NCI-H146 treated with DMSO at 0.1 percent for 48 hours (cell line): ENCODE measurements at regions not wholly inside any gene's neighbourhood (a gene's known extent, or its start where the extent isn't known, plus 50 kb on each side); places are given as distances from the start of the nearest gene placed in this dataset.

Experiments used
- DNase-seq: peaks from one replicate; lab custom pipeline; 2025; ENCODE audit not compliant: unreplicated experiment; lab: John Stamatoyannopoulos, UW

DNA sequence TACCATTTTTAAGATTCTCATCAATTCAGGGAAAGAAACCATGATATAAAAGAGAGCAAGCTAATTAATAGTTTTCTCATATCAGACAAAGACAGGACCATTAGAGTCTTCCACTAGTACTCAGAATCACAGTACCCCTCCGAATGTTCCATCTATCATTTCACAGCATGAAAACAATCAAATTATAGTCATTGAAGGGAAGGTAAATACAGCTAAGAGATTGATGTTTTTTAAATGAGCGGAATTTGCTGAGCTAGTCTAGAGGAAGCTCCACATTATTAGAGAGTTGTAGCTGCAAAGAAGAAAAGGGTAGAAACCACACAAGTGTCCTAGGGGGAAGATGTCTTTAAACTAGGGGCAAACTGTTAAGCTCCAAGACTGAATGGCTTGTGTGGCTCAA is 808.9 kb downstream of the CDH11 start:
- peak; percentile 10 for DNase-seq

DNA sequence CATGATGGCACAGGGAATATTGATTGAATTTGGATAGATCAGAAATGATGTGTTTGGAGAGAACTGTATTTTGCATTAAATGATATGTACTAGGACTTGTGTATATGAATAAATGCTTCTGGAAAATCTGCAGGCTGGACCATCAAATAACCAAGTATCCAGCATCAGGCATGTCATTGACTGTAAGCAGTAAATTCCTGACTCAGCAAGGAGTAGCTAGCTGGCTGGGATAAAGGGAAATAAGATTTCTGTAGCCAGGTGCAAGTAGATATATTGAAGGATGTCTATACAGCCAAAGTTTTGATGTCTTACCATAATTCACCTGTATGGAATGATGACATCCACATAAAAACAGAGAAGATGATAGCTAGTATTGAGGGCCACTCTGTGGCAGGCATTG is 809.6 kb downstream of the CDH11 start:
- no peak for DNase-seq

- DNase-seq = no peak
Observed at GRCh38 chr16:64311241-64311640, 810.6 kb downstream of the CDH11 start.

- DNase-seq = no peak
Observed at GRCh38 chr16:64309398-64310110, 812.3 kb downstream of the CDH11 start.

GRCh38 chr16:64308721-64309120 is 813.1 kb downstream of the CDH11 start:
- DNase-seq = no peak

DNA sequence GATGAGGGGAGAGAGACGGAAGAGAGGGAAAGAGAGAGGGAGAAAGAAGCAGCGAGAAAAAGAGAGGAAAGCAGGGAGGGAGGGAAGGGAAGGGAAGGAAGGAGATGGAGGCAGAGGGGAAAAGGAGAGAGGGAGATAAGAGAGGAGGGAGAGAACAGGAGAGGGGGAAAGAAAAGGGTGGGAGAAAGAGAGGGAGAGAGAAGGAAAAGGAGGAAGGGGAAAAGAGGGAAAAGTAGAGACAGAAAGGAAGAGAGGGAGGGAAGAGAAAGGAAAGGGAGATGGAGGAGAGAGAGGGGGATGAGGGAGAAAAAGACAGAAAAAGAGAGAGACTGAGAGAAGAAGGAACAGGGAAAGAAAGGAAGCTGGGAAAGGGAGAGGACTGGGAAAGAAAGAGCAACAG is 814.4 kb downstream of the CDH11 start:
- DNase-seq = no peak

- DNase-seq = no peak
Observed at GRCh38 chr16:64305663-64306062, 816.2 kb downstream of the CDH11 start.

- DNase-seq = no peak
Observed at GRCh38 chr16:64304951-64305350, 816.9 kb downstream of the CDH11 start.

DNA sequence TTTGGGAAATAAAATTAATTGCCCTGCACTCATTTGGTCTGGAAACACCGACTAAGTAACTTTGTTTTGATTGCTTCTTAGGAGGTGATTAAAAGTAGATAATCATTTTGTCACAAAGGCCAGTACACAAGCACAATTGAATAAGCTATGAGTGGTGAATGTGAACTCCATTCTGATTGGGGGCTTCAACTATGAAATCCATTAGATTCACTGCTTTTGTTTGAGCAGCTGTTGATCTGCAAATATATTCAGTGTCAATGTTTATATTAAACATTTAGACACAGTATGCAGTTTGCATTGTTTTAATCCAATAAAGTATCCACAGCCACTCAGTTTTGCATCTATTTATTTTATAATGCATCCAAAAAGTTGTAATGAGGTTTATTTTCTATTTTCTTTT is 817.5 kb downstream of the CDH11 start:
- DNase-seq = peak; percentile 2

GRCh38 chr16:64297863-64298600 is 823.8 kb downstream of the CDH11 start:
- DNase-seq = no peak

DNA sequence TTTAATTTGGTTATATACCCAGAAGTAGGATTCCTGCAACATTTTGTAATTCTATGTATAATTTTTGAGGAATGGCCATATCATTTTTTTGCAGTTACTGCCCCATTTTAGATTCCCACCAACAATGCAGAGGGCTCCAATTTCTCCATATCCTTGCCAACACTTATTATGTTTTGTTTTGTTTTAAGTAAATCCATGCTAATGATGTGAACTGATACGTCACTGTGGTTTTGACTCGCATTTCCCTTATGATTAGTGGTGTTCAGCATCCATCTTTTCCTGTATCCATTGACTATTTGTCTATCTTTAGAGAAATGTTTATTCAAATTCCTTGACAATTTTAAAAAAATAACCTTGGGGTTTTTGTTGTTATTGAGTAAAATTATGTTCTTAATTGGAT is 826.4 kb downstream of the CDH11 start:
- DNase-seq = no peak

DNA sequence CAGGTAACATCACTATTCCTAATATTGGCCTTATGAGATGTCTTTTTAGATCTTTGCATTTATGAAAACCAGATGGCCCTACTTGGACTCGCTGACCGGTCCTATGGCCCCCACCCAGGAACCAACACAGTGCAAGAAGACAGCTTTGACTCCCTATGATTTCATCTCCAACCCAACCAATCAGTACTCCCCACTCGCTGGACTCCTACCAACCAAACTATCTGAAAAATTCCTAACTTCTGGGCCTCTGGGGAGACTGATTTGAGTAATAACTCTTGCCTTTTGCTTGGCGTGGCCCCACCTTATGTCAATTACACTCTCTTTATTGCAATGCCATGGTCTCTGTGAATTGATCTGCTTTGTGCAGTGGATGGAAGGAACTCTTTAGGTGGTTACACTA is 828.9 kb downstream of the CDH11 start:
- no peak for DNase-seq

GRCh38 chr16:64292161-64292560 is 829.7 kb downstream of the CDH11 start:
- no peak for DNase-seq

DNA sequence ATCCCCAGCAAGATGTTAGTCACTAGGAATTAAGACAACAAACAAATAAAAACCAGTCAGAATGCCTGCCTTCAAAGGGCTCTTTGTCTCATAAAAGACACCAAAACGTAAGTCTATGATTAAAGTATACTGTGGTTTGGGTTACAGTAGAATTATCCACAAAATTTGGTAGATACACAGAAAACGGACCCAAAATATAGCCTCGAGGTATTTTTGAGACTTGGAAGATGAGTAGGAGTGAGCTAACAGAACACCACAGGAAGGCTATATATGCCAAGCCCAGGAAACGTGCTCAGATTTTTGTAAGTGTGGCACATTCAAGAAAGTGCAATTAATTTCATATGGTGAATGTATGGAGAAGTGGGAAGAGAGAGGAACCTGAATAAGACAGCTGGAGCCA is 831.4 kb downstream of the CDH11 start:
- no peak for DNase-seq

DNA sequence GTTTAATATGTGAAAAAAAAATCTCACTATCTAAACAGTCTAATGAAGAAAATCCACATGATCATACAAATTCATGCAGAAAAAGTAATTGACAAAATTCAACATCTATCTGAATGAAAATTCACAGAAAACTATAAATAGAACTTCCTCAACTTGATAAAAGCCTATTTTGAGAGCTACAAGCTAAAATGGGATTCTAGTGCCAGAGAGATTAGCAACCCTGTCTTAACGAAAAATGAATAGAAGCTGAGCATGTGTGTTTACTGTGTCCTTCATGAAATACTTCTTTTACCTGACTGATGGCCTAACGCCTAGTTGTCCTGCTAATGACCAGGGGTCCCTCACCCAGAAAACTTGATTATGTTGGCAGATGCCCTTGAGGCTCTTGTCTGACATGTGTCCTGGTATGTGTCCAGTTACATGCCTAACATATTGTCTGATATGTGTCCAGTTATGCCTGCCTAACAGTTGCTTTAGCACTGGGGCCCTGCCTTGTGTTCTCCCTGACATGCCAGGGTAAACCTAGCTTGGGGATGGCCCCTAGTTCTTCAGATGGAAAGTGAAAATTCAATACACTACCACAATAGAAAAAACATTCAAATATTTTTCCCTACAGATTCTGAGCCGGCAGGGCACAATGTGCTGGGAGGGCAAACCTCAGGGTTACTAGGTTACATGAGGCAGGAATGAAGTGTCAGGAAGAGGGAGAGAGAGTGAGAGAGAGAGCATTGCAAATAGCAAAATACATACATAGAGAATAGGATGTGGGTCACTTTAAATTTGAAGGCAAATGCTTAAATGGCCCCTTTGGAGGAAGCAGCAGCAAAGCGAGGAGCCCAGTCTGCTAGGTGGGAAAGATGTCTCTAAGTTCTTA is 834.0 kb downstream of the CDH11 start:
- DNase-seq = no peak

GRCh38 chr16:64282181-64282580 is 839.7 kb downstream of the CDH11 start:
- DNase-seq = no peak

- DNase-seq = no peak
Observed at GRCh38 chr16:64280317-64280716, 841.5 kb downstream of the CDH11 start.

- no peak for DNase-seq
Observed at GRCh38 chr16:64278196-64278595, 843.7 kb downstream of the CDH11 start.

GRCh38 chr16:64276646-64277045 is 845.2 kb downstream of the CDH11 start:
- no peak for DNase-seq

DNA sequence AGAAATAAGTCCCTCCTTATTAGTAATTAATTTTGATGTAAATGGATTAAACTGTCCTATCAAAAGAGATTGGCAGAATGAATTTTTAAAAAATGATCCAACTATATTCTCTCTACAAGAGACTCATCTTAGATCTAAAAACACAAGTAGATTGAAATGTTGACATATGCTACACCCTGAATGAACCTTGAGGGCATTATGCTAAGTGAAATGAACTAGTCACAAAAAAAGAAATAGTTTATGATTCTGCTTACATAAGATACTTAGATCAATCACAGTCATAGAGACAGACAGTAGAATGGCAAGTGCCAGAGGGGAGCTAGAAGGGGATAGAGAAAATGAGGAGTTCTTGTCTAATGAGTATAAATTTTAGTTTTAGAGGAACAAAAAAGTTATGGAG is 849.8 kb downstream of the CDH11 start:
- DNase-seq = no peak

- no peak for DNase-seq
Observed at GRCh38 chr16:64269756-64270155, 852.1 kb downstream of the CDH11 start.

- no peak for DNase-seq
Observed at GRCh38 chr16:64265756-64266155, 856.1 kb downstream of the CDH11 start.
